ENCODE measurements at regions not wholly inside any gene's neighbourhood (a gene's known extent, or its start where the extent isn't known, plus 50 kb on each side); places are given as distances from the start of the nearest gene placed in this dataset.

DNA sequence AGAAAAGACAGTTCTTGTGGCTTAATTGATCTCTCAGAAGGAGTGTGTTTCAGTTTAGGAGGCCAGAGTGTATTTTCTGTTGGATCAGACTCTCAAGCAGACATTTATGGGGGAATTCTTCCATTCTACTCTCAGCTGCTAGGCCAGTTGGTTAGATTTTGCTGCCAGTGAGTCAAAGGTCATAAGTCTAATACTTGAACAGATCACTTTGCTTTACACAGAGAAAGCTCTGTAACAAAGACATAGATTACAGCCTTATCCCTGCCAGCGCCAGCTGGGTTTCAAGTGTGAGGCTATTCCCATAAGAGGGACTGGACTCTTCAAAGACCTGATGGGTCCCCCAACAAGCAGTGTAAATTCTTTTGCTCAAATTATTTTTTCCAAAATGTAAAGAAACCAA, 145.6 kb upstream of the SEMA3C start:
- no peak for TF ChIP-seq KDM5A (IDR thresholded peaks at IDR 0.05; ENCODE audit: low read length)
- TF ChIP-seq RAD21 (IDR thresholded peaks at IDR 0.05 in 1 of 2, conservative IDR thresholded peaks at IDR 0.05 in 1 of 2; ENCODE audit: low read depth in 2 of 2, low read length in 2 of 2): no peak
- TF ChIP-seq CTCF (IDR thresholded peaks at IDR 0.05; ENCODE audit: control extremely low read depth in 1 of 3, insufficient read depth in 1 of 3, low read depth in 1 of 3, low read length in 3 of 3): no peak
- no peak for TF ChIP-seq MAX (IDR thresholded peaks at IDR 0.05)
- no peak for TF ChIP-seq POLR2AphosphoS5 (IDR thresholded peaks at IDR 0.05; ENCODE audit: low read depth, low read length)
- TF ChIP-seq SIX5 (IDR thresholded peaks at IDR 0.05; ENCODE audit: low read depth, low read length): no peak
- TF ChIP-seq ZNF274 (IDR thresholded peaks at IDR 0.05; ENCODE audit: borderline replicate concordance, extremely low read depth, low read length): no peak
- no peak for TF ChIP-seq SP2 (IDR thresholded peaks at IDR 0.05; ENCODE audit: low read length)
